ENCODE measurements at regions not wholly inside any gene's neighbourhood (a gene's known extent, or its start where the extent isn't known, plus 50 kb on each side); places are given as distances from the start of the nearest gene placed in this dataset.

DNA sequence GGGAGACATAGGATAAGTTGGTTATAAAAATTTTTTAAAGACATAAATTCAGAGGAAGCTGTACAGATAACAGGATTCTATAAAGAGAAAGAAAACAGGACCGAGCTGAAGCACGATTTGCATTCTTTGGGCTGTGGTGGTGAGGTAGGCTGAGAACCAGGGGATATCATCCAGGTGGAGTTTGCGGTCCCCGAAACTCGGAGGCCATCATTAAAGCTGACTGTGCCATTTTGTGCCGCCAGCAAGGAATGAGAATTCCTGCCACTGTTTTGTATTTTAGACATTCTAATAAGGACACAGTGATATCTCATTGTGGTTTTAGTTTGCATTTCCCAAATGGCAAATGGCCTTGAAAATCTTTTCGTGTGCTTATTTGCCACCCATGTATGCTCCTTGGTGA lies 197.9 kb downstream of the IRF8 start:
- TF ChIP-seq, protein P1, sequence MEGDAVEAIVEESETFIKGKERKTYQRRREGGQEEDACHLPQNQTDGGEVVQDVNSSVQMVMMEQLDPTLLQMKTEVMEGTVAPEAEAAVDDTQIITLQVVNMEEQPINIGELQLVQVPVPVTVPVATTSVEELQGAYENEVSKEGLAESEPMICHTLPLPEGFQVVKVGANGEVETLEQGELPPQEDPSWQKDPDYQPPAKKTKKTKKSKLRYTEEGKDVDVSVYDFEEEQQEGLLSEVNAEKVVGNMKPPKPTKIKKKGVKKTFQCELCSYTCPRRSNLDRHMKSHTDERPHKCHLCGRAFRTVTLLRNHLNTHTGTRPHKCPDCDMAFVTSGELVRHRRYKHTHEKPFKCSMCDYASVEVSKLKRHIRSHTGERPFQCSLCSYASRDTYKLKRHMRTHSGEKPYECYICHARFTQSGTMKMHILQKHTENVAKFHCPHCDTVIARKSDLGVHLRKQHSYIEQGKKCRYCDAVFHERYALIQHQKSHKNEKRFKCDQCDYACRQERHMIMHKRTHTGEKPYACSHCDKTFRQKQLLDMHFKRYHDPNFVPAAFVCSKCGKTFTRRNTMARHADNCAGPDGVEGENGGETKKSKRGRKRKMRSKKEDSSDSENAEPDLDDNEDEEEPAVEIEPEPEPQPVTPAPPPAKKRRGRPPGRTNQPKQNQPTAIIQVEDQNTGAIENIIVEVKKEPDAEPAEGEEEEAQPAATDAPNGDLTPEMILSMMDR (conservative IDR thresholded peaks at IDR 0.05 in 1 of 2, IDR thresholded peaks at IDR 0.05 in 1 of 2; ENCODE audit: extremely low read depth in 1 of 2, insufficient read depth in 1 of 2, low read depth in 1 of 2, low read length in 2 of 2): no peak
- TF ChIP-seq EZH2 (IDR thresholded peaks at IDR 0.05; ENCODE audit: borderline replicate concordance, low read length): no peak
